HG02610 (cell line): ENCODE measurements at regions not wholly inside any gene's neighbourhood (a gene's known extent, or its start where the extent isn't known, plus 50 kb on each side); places are given as distances from the start of the nearest gene placed in this dataset.

Experiments used
- ATAC-seq: cut with Tn5 transposase; IDR thresholded peaks from one replicate; pipeline ENCODE4 v1.9.1; 2021; ENCODE audit warnings: mild to moderate bottlenecking, moderate library complexity; ENCODE audit not compliant: unreplicated experiment

- no peak for ATAC-seq
Observed at GRCh38 chr14:51468523-51468922, 183.2 kb upstream of the FRMD6 start.

- no peak for ATAC-seq
Observed at GRCh38 chr14:51472881-51473280, 178.8 kb upstream of the FRMD6 start.

- ATAC-seq, result no peak
Observed at GRCh38 chr14:51473351-51473750, 178.4 kb upstream of the FRMD6 start.

- no peak for ATAC-seq
Observed at GRCh38 chr14:51473808-51474565, 177.7 kb upstream of the FRMD6 start.

- ATAC-seq, result no peak
Observed at GRCh38 chr14:51474854-51475253, 176.9 kb upstream of the FRMD6 start.

DNA sequence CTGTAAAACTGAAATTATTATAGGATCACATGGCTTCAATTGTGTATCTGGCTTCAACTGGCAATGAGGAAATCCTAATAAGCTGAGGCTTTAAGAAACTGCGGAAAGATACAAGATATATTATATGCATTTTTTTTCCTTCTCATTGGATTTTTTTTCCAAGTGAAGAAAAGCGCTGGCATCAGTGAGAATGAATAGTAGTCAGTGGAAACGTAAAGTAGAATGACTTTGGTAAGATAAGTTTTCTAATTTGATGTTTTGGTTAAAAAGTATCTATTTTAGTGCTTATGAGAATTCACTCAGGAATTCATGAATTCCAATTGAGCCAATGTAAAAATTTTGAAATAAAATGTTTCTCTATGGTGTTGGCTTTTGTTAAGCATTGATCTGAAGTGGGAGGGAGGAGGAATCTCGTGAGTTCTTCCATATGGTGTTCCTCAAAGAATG, 173.5 kb upstream of the FRMD6 start:
- ATAC-seq, result no peak

DNA sequence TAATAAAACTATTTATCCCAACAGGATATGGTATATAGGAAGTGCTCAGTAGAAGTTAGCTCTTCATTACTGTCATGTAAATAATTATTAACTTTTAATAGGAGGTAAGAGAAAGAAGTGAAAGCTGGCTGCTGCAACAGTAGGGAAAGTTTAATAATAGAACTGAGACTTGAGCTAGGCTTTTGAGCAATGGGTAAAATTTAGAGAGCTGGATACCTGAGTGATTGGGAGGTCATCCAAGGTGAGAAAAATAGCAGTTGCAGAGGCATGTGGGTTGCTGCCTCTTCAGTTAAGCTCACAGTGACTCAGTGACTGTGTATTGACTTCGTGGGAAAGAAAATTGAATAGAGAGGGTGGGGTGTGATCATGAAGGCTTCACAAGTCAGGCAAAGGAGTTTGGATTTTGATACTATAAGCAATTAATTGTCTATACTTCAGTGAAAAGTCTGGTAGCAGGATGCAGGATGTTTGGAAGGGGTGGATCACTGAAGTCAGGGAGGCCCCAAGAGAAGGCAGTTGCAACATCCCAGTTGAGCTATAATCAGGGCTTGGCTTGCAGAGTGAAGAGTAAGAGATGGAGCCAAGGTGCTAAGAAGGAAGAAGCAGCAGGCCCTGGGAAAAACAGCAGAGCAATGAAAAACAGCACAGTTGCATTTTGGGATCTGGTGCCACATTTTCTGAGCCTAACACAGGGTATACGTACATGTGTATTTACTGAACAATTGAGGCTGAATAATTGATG, 172.0 kb upstream of the FRMD6 start:
- ATAC-seq, result no peak

DNA sequence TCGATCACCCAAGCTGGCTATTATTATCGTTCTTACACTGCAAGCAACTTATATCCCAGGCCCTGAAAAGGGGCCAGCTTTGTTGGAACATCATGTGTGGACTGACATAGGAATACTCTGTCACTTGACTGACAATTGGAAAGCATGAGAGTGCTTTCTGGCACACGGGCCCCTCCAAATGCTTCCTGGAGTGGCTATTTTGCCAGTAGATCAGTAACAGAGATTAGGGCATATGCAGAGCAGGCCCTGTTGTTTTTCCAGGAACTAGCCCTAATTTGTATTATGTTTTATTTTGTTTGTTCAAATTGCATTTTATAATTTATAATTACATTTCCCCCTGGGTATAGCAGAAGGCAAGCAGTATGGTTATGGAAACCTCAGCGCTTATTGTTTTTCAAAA, 170.1 kb upstream of the FRMD6 start:
- no peak for ATAC-seq

- no peak for ATAC-seq
Observed at GRCh38 chr14:51482102-51482501, 169.6 kb upstream of the FRMD6 start.

- no peak for ATAC-seq
Observed at GRCh38 chr14:51484485-51484884, 167.2 kb upstream of the FRMD6 start.

GRCh38 chr14:51485733-51486132, 166.0 kb upstream of the FRMD6 start:
- no peak for ATAC-seq

DNA sequence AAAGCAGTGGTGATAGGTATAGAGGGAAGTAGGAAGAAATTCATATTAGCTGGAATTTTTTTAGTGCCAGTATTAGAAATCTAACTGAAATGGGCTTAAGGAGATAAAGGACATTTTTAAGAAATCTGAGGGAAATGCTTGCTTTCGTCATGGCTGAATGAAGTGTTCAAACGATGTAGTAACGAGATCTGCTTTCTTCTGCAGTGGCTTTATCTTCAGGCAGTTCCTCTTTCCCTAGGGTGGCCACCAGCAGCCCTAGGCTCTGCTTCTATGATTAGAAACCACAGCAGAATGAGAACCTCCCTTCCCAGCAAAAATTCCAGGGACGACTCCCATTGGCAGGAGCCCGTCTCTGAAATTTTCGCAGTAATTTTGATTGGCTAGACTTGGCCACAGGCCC, 163.9 kb upstream of the FRMD6 start:
- no peak for ATAC-seq

- no peak for ATAC-seq
Observed at GRCh38 chr14:51488569-51489220, 163.0 kb upstream of the FRMD6 start.

DNA sequence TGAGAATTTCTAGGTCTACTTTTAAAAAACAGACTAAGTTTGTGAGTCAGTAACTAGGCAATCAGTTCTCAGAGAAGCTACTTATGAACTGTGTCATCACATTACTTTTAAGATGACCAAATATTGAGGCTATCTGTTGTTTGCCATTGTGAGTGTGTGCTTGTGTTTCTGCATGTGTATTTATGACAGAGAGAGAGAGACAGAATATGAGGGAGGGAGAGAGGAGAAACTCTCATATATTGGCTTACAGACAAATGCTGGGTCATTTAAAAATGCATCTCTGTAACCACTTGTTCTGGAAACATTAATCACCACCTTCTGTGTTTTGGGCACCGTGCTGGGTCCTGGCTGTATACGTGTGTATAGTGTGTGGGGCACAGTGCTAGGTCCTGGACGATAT, 161.5 kb upstream of the FRMD6 start:
- ATAC-seq, result no peak

DNA sequence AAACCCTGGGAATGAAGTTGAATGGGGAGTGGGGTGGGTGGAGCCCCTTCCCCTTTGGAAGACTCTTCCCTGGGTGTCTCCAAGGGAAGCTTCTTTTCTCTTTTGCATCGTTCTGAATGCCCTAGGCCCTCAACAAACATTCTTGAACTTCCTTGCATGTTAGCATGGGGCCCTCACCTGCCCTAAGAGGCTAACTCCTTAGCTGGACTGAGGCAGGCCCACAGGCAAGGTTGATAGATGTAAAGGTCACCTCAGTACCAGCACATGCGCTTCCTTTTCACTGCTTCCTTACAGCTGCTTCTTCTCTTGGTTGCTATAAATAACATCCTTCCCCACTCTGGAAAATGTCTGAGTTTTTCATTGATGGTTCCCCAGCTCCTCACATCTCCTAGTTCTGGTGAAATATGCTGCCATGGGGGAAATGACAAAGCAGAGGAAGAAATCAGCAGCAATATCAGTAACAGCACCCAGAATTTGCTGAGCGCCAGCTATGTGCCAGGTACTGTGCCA, 160.6 kb upstream of the FRMD6 start:
- ATAC-seq, result no peak

DNA sequence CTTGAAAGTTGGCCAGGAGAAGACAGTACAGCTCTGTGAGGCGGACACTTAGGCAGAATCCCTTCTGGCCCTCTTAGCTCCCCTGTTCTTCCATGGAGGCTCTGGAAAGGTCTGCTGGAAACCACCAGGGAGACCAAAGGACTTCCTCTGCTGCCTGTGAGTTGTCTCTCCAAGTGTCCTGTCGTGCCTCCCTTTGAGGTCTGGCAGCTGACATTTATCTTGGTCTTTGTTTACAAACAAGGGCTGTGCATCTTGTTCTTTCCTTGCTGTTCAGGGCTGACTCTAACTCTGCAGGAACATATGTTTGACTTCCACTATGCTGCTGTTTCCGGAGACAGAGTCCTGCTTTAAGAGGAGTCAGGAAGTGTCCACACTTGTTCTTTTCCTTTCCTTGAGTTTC, 159.9 kb upstream of the FRMD6 start:
- ATAC-seq, result no peak

DNA sequence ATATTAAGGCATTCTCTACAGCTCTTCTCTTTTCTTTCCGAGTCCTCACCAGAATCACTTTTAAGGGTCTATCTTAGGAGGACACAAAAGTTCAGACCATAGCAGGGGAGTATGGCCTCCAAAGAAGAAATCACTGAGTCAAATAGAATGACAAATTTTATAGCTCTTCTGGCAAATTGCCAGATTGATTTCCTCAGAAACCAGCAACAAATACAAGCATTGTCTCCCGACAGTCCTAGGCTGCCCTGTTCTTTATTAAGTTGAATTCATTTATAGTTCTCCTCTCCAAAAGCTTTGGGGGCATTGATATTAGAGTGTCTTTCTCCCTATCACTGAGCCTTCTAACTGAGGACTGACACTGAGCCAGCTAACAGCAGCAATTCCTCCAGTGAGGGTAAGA, 156.4 kb upstream of the FRMD6 start:
- no peak for ATAC-seq

GRCh38 chr14:51498411-51499227, 153.1 kb upstream of the FRMD6 start:
- no peak for ATAC-seq

GRCh38 chr14:51500776-51501175, 150.9 kb upstream of the FRMD6 start:
- no peak for ATAC-seq

- no peak for ATAC-seq
Observed at GRCh38 chr14:51501746-51502145, 150.0 kb upstream of the FRMD6 start.

DNA sequence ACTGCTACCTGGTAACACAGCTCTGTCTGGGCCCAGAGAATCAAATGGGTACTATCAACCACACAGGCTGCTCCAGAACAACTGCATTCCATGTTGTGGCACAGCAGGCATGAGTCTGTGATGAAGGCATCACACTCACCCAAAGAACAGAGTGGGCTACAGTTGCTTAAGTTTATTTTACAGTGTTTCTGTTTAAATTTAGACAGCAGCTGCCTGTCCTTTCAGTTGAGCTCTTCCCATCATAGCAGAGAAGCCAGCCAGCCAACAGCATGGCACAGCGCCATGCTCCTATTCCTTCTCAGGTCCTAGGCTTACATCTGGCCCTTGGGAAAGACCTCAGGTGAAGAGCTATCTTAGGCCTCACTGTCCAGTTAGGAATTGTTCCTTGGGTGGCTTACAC, 147.0 kb upstream of the FRMD6 start:
- no peak for ATAC-seq
